Activated CD4-positive, alpha-beta T cell treated with anti-CD3 and anti-CD28 coated beads, Interleukin-2, Interleukin-4, amounts not matched to agents 100 ng/mL and 50 ng/mL, durations not matched to agents 16 hours and 8 hours (primary cell): ENCODE measurements at regions not wholly inside any gene's neighbourhood (a gene's known extent, or its start where the extent isn't known, plus 50 kb on each side); places are given as distances from the start of the nearest gene placed in this dataset.

Experiments
- DNase-seq: peaks from one replicate; pipeline ENCODE4 v3.0.0-alpha.2; 2020; ENCODE audit warnings: low spot score

GRCh38 chr10:3723766-3724165 is 61.2 kb downstream of the KLF6 start:
- no peak for DNase-seq

- DNase-seq, result no peak
Measured at GRCh38 chr10:3720228-3721019, 64.6 kb downstream of the KLF6 start.

GRCh38 chr10:3719024-3719843 is 65.8 kb downstream of the KLF6 start:
- DNase-seq, result no peak

GRCh38 chr10:3716093-3716492 is 68.9 kb downstream of the KLF6 start:
- no peak for DNase-seq

GRCh38 chr10:3714967-3715366 is 70.0 kb downstream of the KLF6 start:
- no peak for DNase-seq

- DNase-seq, result no peak
Measured at GRCh38 chr10:3714531-3714930, 70.5 kb downstream of the KLF6 start.

GRCh38 chr10:3712707-3713106 is 72.3 kb downstream of the KLF6 start:
- DNase-seq, result no peak

- DNase-seq, result no peak
Measured at GRCh38 chr10:3711918-3712317, 73.1 kb downstream of the KLF6 start.

- DNase-seq, result no peak
Measured at GRCh38 chr10:3710764-3711163, 74.2 kb downstream of the KLF6 start.

GRCh38 chr10:3709456-3710060 is 75.5 kb downstream of the KLF6 start:
- DNase-seq, result no peak

- DNase-seq, result peak; percentile 42
Measured at GRCh38 chr10:3708852-3709251, 76.2 kb downstream of the KLF6 start.

GRCh38 chr10:3704565-3705325 is 80.3 kb downstream of the KLF6 start:
- no peak for DNase-seq

GRCh38 chr10:3702569-3702968 is 82.4 kb downstream of the KLF6 start:
- no peak for DNase-seq

GRCh38 chr10:3702056-3702546 is 82.9 kb downstream of the KLF6 start:
- no peak for DNase-seq

- no peak for DNase-seq
Measured at GRCh38 chr10:3701491-3701890, 83.5 kb downstream of the KLF6 start.

- no peak for DNase-seq
Measured at GRCh38 chr10:3700531-3701076, 84.4 kb downstream of the KLF6 start.

GRCh38 chr10:3699916-3700315 is 85.1 kb downstream of the KLF6 start:
- no peak for DNase-seq

GRCh38 chr10:3698312-3698711 is 86.7 kb downstream of the KLF6 start:
- no peak for DNase-seq

GRCh38 chr10:3693698-3694080 is 91.3 kb downstream of the KLF6 start:
- DNase-seq, result no peak

- DNase-seq, result no peak
Measured at GRCh38 chr10:3693022-3693697, 91.8 kb downstream of the KLF6 start.

GRCh38 chr10:3692387-3692999 is 92.5 kb downstream of the KLF6 start:
- DNase-seq, result no peak
